GM23338 (cell line): ENCODE measurements at regions not wholly inside any gene's neighbourhood (a gene's known extent, or its start where the extent isn't known, plus 50 kb on each side); places are given as distances from the start of the nearest gene placed in this dataset.

ENCODE experiments used
- ATAC-seq: fragments of 200-7000 bp; cut with Tn5 transposase; 3 replicates; pipeline ENCODE4 v1.9.1; 2020
- DNase-seq: peaks from one replicate; pipeline ENCODE4 v3.0.0-alpha.2; 2015; ENCODE audit warnings: low spot score
- H2AFZ ChIP-seq: fragments of 200-600 bp; sonication (generic); 2 replicates; pipeline ENCODE4 v1.8.0; 2016; ENCODE audit warnings: antibody characterized with exemption, mild to moderate bottlenecking, moderate library complexity
- H3F3A ChIP-seq: fragments of 200-600 bp; sonication (generic); replicated peaks from 2 replicates; pipeline ENCODE4 v1.8.0; 2017; ENCODE audit warnings: antibody characterized with exemption, mixed run types, low read depth
- H3K27ac ChIP-seq: fragments of 200-600 bp; sonication (generic); 2 replicates; pipeline ENCODE4 v1.6.1; 2016; ENCODE audit warnings: low read depth
- H3K27me3 ChIP-seq: fragments of 200-600 bp; sonication (generic); 2 replicates; pipeline ENCODE4 v1.8.0; 2016; ENCODE audit warnings: mild to moderate bottlenecking, mixed run types, moderate library complexity; ENCODE audit not compliant: insufficient read depth
- H3K36me3 ChIP-seq: fragments of 200-600 bp; sonication (generic); 2 replicates; pipeline ENCODE4 v1.8.0; 2016; ENCODE audit warnings: mild to moderate bottlenecking; ENCODE audit not compliant: insufficient read depth
- H3K4me1 ChIP-seq: fragments of 200-600 bp; sonication (generic); 2 replicates; pipeline ENCODE4 v1.8.0; 2016; ENCODE audit warnings: mild to moderate bottlenecking, moderate library complexity; ENCODE audit not compliant: insufficient read depth
- H3K4me2 ChIP-seq: fragments of 200-600 bp; sonication (generic); 2 replicates; pipeline ENCODE4 v1.7.1; 2017; ENCODE audit warnings: mixed run types
- H3K4me3 ChIP-seq: fragments of 200-600 bp; sonication (generic); 2 replicates; pipeline ENCODE4 v1.6.1; 2016; ENCODE audit warnings: mixed run types
- H3K79me2 ChIP-seq: fragments of 200-600 bp; sonication (generic); replicated peaks from 2 replicates; pipeline ENCODE4 v1.8.0; 2017; ENCODE audit warnings: mild to moderate bottlenecking; ENCODE audit not compliant: insufficient read depth
- H3K9me2 ChIP-seq: fragments of 200-600 bp; sonication (generic); 2 replicates; pipeline ENCODE4 v1.8.0; 2017; ENCODE audit not compliant: insufficient read depth
- H4K20me1 ChIP-seq: fragments of 200-600 bp; sonication (generic); replicated peaks from 2 replicates; pipeline ENCODE4 v1.8.0; 2017; ENCODE audit warnings: mild to moderate bottlenecking; ENCODE audit not compliant: insufficient read depth
- H3K27ac Mint-ChIP-seq: 2 replicates; pipeline ENCODE4 v1.8.0; 2020; ENCODE audit warnings: inconsistent platforms, mild to moderate bottlenecking, moderate library complexity, mixed read lengths
- H3K27me3 Mint-ChIP-seq: 3 replicates; pipeline ENCODE4 v1.8.0; 2022; ENCODE audit warnings: low read depth, mild to moderate bottlenecking, moderate library complexity, mixed read lengths, inconsistent platforms; ENCODE audit not compliant: insufficient read depth, poor library complexity
- H3K36me3 Mint-ChIP-seq: 3 replicates; pipeline ENCODE4 v1.8.0; 2021; ENCODE audit warnings: low read depth, mild to moderate bottlenecking, inconsistent platforms, moderate library complexity, mixed read lengths
- H3K4me1 Mint-ChIP-seq: 3 replicates; pipeline ENCODE4 v1.8.0; 2020; ENCODE audit warnings: mild to moderate bottlenecking, inconsistent platforms, mixed read lengths
- H3K4me3 Mint-ChIP-seq: 3 replicates; pipeline ENCODE4 v1.8.0; 2021; ENCODE audit warnings: moderate library complexity, mild to moderate bottlenecking, inconsistent platforms, mixed read lengths
- H3K9me3 Mint-ChIP-seq: 3 replicates; pipeline ENCODE4 v1.8.0; 2020; ENCODE audit warnings: moderate library complexity, mild to moderate bottlenecking, inconsistent platforms, mixed read lengths
- CREB1 ChIP-seq: fragments of 250-450 bp; sonication (Bioruptor Pico); IDR thresholded peaks from 2 replicates; pipeline ENCODE4 v1.5.0; 2020; ENCODE audit warnings: low read depth, mild to moderate bottlenecking, moderate library complexity
- CTCF ChIP-seq, 2 experiments: fragments of 200-600 bp in 1 of 2; sonication (generic) in 1 of 2; conservative IDR thresholded peaks; 2 replicates each; pipeline versions ENCODE4 v1.5.1 to v1.6.1; 2016 to 2017; ENCODE audit warnings: antibody characterized with exemption in 2 of 2, low read depth in 2 of 2, mild to moderate bottlenecking in 2 of 2, moderate library complexity in 1 of 2
- ETS1 ChIP-seq: IDR thresholded peaks from 2 replicates; pipeline ENCODE4 v1.6.1; 2016; ENCODE audit warnings: antibody characterized with exemption
- EZH2 ChIP-seq: fragments of 200-600 bp; sonication (generic); IDR thresholded peaks from one replicate; pipeline ENCODE4 v1.8.0; 2017; ENCODE audit warnings: antibody characterized with exemption, mild to moderate bottlenecking, low read depth; ENCODE audit not compliant: unreplicated experiment
- EZH2phosphoT487 ChIP-seq: fragments of 200-600 bp; sonication (generic); IDR thresholded peaks from one replicate; pipeline ENCODE4 v1.8.1; 2018; ENCODE audit warnings: antibody characterized with exemption; ENCODE audit not compliant: unreplicated experiment
- JUNB ChIP-seq: IDR thresholded peaks from one replicate; pipeline ENCODE4 v1.6.1; 2016; ENCODE audit warnings: antibody characterized with exemption; ENCODE audit not compliant: unreplicated experiment
- NANOG ChIP-seq: IDR thresholded peaks from 2 replicates; pipeline ENCODE4 v1.6.1; 2016; ENCODE audit warnings: antibody characterized with exemption, borderline replicate concordance
- POLR2AphosphoS5 ChIP-seq: IDR thresholded peaks from 2 replicates; pipeline ENCODE4 v1.6.1; 2016; ENCODE audit warnings: antibody characterized with exemption, low read depth
- REST ChIP-seq: IDR thresholded peaks from one replicate; pipeline ENCODE4 v1.6.1; 2018; ENCODE audit warnings: antibody characterized with exemption; ENCODE audit not compliant: unreplicated experiment
- STAT1 ChIP-seq: IDR thresholded peaks from one replicate; pipeline ENCODE4 v1.6.1; 2016; ENCODE audit warnings: antibody characterized with exemption; ENCODE audit not compliant: unreplicated experiment
- ZNF114 ChIP-seq: fragments of 250-450 bp; sonication (Bioruptor Pico); IDR thresholded peaks from 2 replicates; pipeline ENCODE4 v1.5.0; 2020; ENCODE audit warnings: mild to moderate bottlenecking, moderate library complexity
- ZNF331 ChIP-seq: fragments of 250-450 bp; sonication (Bioruptor Pico); IDR thresholded peaks from 2 replicates; pipeline ENCODE4 v1.5.0; 2020; ENCODE audit warnings: low read depth, mild to moderate bottlenecking, moderate library complexity
- ZNF462 ChIP-seq: fragments of 250-450 bp; sonication (Bioruptor Pico); IDR thresholded peaks from 2 replicates; pipeline ENCODE4 v1.5.0; 2020; ENCODE audit warnings: mild to moderate bottlenecking, moderate library complexity

DNA sequence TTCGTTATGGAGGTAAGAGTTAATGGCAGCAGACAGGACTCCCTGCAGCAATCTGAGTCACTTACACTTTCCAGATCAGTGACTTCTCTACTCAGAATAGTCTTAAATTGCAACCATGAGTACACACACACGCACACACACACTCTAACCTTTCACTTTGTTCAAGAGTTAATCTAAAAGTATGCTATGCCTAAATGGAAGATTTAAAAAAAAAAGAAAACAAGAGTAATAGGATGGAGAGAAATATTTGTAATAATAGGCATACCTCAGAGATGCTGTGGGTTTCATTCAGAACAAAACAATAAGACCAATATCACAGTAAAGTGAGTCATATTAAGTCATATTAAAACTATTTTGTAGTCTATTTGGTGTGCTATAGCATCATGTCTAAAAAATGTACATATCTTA lies 969.1 kb upstream of the PCDH10 start:
- no peaks in the 10 kb centered on the region for H4K20me1 ChIP-seq
- H3K9me3 Mint-ChIP-seq = peaks cover 4% of the 10 kb centered on the region; the same call in 1 of the 3 replicates
- no peaks in the 10 kb centered on the region for H3F3A ChIP-seq
- H3K27ac ChIP-seq = no peak overlapping the region
- H3K27me3 ChIP-seq = no peaks in the 10 kb centered on the region
- no peak overlapping the region for H2AFZ ChIP-seq
- DNase-seq (no peak), ATAC-seq (no peak)
- H3K4me3 Mint-ChIP-seq = no peak overlapping the region
- no peaks in the 10 kb centered on the region for H3K27me3 Mint-ChIP-seq
- no peaks in the 10 kb centered on the region for H3K4me1 ChIP-seq
- H3K36me3 Mint-ChIP-seq = peaks cover 12% of the 10 kb centered on the region; the same call in 2 of the 3 replicates
- no peak overlapping the region for H3K4me2 ChIP-seq
- TF ChIP-seq POLR2AphosphoS5 (no peak), CREB1 (CRISPR knock-in tag) (no peak), JUNB (no peak), NANOG (no peak), ZNF331 (CRISPR knock-in tag) (no peak), CTCF (conservative IDR thresholded peaks at IDR 0.05; ENCODE audit: low read depth in 2 of 2) (no peak), ETS1 (no peak), ZNF462 (CRISPR knock-in tag) (no peak), EZH2phosphoT487 (no peak), STAT1 (no peak), REST (no peak), EZH2 (no peak), ZNF114 (CRISPR knock-in tag) (no peak)
- no peaks in the 10 kb centered on the region; the same call in 1 of the 2 replicates for H3K9me2 ChIP-seq
- no peaks in the 10 kb centered on the region for H3K4me1 Mint-ChIP-seq
- no peaks in the 10 kb centered on the region for H3K79me2 ChIP-seq
- no peak overlapping the region for H3K4me3 ChIP-seq
- no peak overlapping the region for H3K27ac Mint-ChIP-seq
- H3K36me3 ChIP-seq = no peaks in the 10 kb centered on the region
